Neural progenitor cell (in vitro differentiated cells): ENCODE measurements at regions not wholly inside any gene's neighbourhood (a gene's known extent, or its start where the extent isn't known, plus 50 kb on each side); places are given as distances from the start of the nearest gene placed in this dataset.

Experiments used
- DNase-seq: peaks from one replicate; pipeline ENCODE4 v3.0.0-alpha.2; 2016; ENCODE audit warnings: low spot score
- H2AFZ ChIP-seq: fragments of 200-600 bp; sonication (generic); replicated peaks from 2 replicates; pipeline ENCODE4 v1.6.1; 2016; ENCODE audit warnings: antibody characterized with exemption
- H3F3A ChIP-seq: fragments of 200-600 bp; sonication (generic); 2 replicates; pipeline ENCODE4 v1.6.1; 2016; ENCODE audit warnings: antibody characterized with exemption, low read depth
- H3K27ac ChIP-seq: fragments of 200-600 bp; sonication (generic); 2 replicates; pipeline ENCODE4 v1.5.1; 2016; ENCODE audit warnings: mild to moderate bottlenecking
- H3K27me3 ChIP-seq: fragments of 200-600 bp; sonication (generic); 2 replicates; pipeline ENCODE4 v1.6.1; 2016; ENCODE audit warnings: mild to moderate bottlenecking, moderate library complexity
- H3K36me3 ChIP-seq: fragments of 200-600 bp; sonication (generic); 2 replicates; pipeline ENCODE4 v1.5.1; 2016
- H3K4me1 ChIP-seq: fragments of 200-600 bp; sonication (generic); 2 replicates; pipeline ENCODE4 v1.6.1; 2016; ENCODE audit warnings: mixed run types
- H3K4me2 ChIP-seq: fragments of 200-600 bp; sonication (generic); 2 replicates; pipeline ENCODE4 v1.6.1; 2016
- H3K4me3 ChIP-seq: fragments of 200-600 bp; sonication (generic); 2 replicates; pipeline ENCODE4 v1.5.1; 2016
- H3K79me2 ChIP-seq: fragments of 200-600 bp; sonication (generic); 2 replicates; pipeline ENCODE4 v1.6.1; 2016; ENCODE audit warnings: low read depth
- H3K9ac ChIP-seq: fragments of 200-600 bp; sonication (generic); 2 replicates; pipeline ENCODE4 v1.6.1; 2016
- H3K9me3 ChIP-seq: fragments of 200-600 bp; sonication (generic); 2 replicates; pipeline ENCODE4 v1.5.1; 2016; ENCODE audit warnings: low read depth
- H4K20me1 ChIP-seq: fragments of 200-600 bp; sonication (generic); 2 replicates; pipeline ENCODE4 v1.6.1; 2016; ENCODE audit warnings: low read depth
- H3K27ac Mint-ChIP-seq: 3 replicates; pipeline ENCODE4 v1.8.0; 2021; ENCODE audit warnings: mixed read lengths
- H3K27me3 Mint-ChIP-seq: 2 replicates; pipeline ENCODE4 v1.8.0; 2022; ENCODE audit warnings: low read depth, mild to moderate bottlenecking, inconsistent platforms, moderate library complexity, mixed read lengths; ENCODE audit not compliant: insufficient read depth
- H3K36me3 Mint-ChIP-seq: 3 replicates; pipeline ENCODE4 v1.8.0; 2021; ENCODE audit warnings: mixed read lengths
- H3K4me1 Mint-ChIP-seq: 3 replicates; pipeline ENCODE4 v1.8.0; 2021; ENCODE audit warnings: mixed read lengths
- H3K4me3 Mint-ChIP-seq: 3 replicates; pipeline ENCODE4 v1.8.0; 2021; ENCODE audit warnings: mild to moderate bottlenecking, moderate library complexity, mixed read lengths
- H3K9me3 Mint-ChIP-seq: 3 replicates; pipeline ENCODE4 v1.8.0; 2020; ENCODE audit warnings: mixed read lengths
- CTCF ChIP-seq: fragments of 200-600 bp; sonication (generic); IDR thresholded peaks from 2 replicates; pipeline ENCODE4 v1.5.1; 2017; ENCODE audit warnings: antibody characterized with exemption, mild to moderate bottlenecking
- EZH2 ChIP-seq: fragments of 200-600 bp; sonication (generic); IDR thresholded peaks from 2 replicates; pipeline ENCODE4 v1.6.1; 2017; ENCODE audit warnings: antibody characterized with exemption, mild to moderate bottlenecking, moderate library complexity
- EZH2phosphoT487 ChIP-seq: fragments of 200-600 bp; sonication (generic); IDR thresholded peaks from 2 replicates; pipeline ENCODE4 v1.6.1; 2017; ENCODE audit warnings: antibody characterized with exemption

GRCh38 chr7:114842551-114843065 is 79.3 kb upstream of the MDFIC start:
- DNase-seq = peak; percentile 5
- peaks cover 2% of the 10 kb centered on the region for H3K27me3 Mint-ChIP-seq
- Histone ChIP-seq H4K20me1 (no peaks in the 10 kb centered on the region), H3K27ac (no peak overlapping the region), H2AFZ (peak overlapping the region; percentile 12), H3K4me3 (no peak overlapping the region), H3K36me3 (no peaks in the 10 kb centered on the region), H3K4me1 (no peaks in the 10 kb centered on the region), H3K79me2 (no peaks in the 10 kb centered on the region), H3K4me2 (no peak overlapping the region), H3K9ac (no peak overlapping the region), H3F3A (no peaks in the 10 kb centered on the region), H3K9me3 (no peaks in the 10 kb centered on the region), H3K27me3 (no peaks in the 10 kb centered on the region)
- no peaks in the 10 kb centered on the region for H3K36me3 Mint-ChIP-seq
- H3K27ac Mint-ChIP-seq = no peak overlapping the region
- TF ChIP-seq CTCF = no peak
- no peak for TF ChIP-seq EZH2phosphoT487
- no peak for TF ChIP-seq EZH2
- no peaks in the 10 kb centered on the region for H3K4me1 Mint-ChIP-seq
- no peaks in the 10 kb centered on the region for H3K9me3 Mint-ChIP-seq
- H3K4me3 Mint-ChIP-seq = no peak overlapping the region

- Histone ChIP-seq H3K36me3 (no peaks in the 10 kb centered on the region), H3K4me3 (no peak overlapping the region), H3K79me2 (no peaks in the 10 kb centered on the region), H3K4me2 (no peak overlapping the region), H3F3A (no peaks in the 10 kb centered on the region), H3K9me3 (no peaks in the 10 kb centered on the region), H3K4me1 (no peaks in the 10 kb centered on the region), H3K27me3 (no peaks in the 10 kb centered on the region), H2AFZ (peak overlapping the region; percentile 12), H4K20me1 (no peaks in the 10 kb centered on the region), H3K9ac (no peak overlapping the region), H3K27ac (no peak overlapping the region)
- no peak for DNase-seq
- no peaks in the 10 kb centered on the region for H3K9me3 Mint-ChIP-seq
- no peaks in the 10 kb centered on the region for H3K36me3 Mint-ChIP-seq
- H3K4me1 Mint-ChIP-seq = no peaks in the 10 kb centered on the region
- no peak for TF ChIP-seq CTCF
- TF ChIP-seq EZH2 = no peak
- TF ChIP-seq EZH2phosphoT487 = no peak
- peaks cover 2% of the 10 kb centered on the region for H3K27me3 Mint-ChIP-seq
- H3K27ac Mint-ChIP-seq = no peak overlapping the region
- H3K4me3 Mint-ChIP-seq = no peak overlapping the region
Observed at GRCh38 chr7:114843102-114843501, 78.8 kb upstream of the MDFIC start.

- no peak overlapping the region for H3K27ac Mint-ChIP-seq
- no peak for TF ChIP-seq CTCF
- no peak for TF ChIP-seq EZH2phosphoT487
- TF ChIP-seq EZH2 = no peak
- H3K27me3 ChIP-seq = no peaks in the 10 kb centered on the region
- no peak overlapping the region for H3K27ac ChIP-seq
- H3K4me3 ChIP-seq = no peak overlapping the region
- peaks cover 5% of the 10 kb centered on the region for H3K27me3 Mint-ChIP-seq
- H3K4me3 Mint-ChIP-seq = no peak overlapping the region
- H3K36me3 Mint-ChIP-seq = no peaks in the 10 kb centered on the region
- no peaks in the 10 kb centered on the region for H3K9me3 Mint-ChIP-seq
- peaks cover 2% of the 10 kb centered on the region for H3K4me1 ChIP-seq
- H3K4me2 ChIP-seq = no peak overlapping the region
- no peaks in the 10 kb centered on the region for H3K79me2 ChIP-seq
- no peak for DNase-seq
- peaks cover 7% of the 10 kb centered on the region for H3K4me1 Mint-ChIP-seq
- H3K9ac ChIP-seq = no peak overlapping the region
- no peaks in the 10 kb centered on the region for H4K20me1 ChIP-seq
- H2AFZ ChIP-seq = no peak overlapping the region
- no peaks in the 10 kb centered on the region for H3F3A ChIP-seq
- no peaks in the 10 kb centered on the region for H3K9me3 ChIP-seq
- H3K36me3 ChIP-seq = no peaks in the 10 kb centered on the region
Observed at GRCh38 chr7:114851406-114852061, 70.4 kb upstream of the MDFIC start.
